ENCODE measurements at regions not wholly inside any gene's neighbourhood (a gene's known extent, or its start where the extent isn't known, plus 50 kb on each side); places are given as distances from the start of the nearest gene placed in this dataset.

DNA sequence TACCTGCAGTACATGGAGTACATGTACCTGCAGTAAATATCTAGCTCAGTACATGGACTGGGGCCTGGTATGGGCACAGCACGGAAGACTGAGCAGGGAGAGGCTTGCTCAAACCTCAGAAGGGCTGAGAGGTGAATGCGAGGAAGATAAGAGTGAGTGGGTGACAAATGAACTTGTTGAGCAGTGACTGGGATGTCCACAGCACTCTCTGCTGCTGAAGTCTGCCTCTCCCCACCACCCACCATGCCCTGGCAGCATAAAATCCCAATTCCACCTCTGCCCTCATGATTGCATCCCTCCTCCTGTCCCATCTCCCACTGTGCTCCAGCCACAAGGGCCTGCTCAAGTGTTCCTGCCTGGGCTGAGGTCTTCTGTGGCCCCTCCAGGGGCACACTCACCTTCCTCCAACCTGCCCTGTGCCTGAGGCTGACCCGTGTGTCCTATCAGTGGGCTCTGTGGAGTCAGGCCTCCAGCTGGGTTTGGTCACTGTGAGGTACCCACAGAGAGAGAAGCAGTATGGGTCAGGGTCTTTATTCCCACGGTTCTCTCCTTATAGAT, 114.2 kb downstream of the FOXD2 start:
- in situ Hi-C loops (cut with MboI; ENCODE audit: low sequenced_read_pairs): no loop called here

DNA sequence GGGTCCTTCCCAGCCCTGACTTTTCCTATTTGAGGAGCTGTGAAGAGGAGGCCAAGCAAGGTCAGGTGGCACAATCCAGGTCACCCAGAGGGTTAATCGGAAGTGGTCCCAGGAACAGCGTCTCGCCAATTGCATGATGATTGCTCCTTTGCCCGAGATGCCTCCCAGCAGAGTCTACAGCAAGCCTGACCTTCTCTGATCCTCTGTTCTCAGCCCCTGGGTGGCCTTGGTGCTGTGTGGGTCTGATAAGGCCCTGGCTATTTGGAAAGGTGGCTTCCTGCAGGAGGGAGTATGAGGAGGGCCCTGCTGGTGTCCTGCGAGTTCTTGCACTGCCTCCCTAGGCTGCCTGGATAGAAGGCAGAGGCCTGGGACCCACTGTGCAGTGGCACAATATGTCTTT, 116.2 kb downstream of the FOXD2 start:
- in situ Hi-C loops (cut with MboI; ENCODE audit: low sequenced_read_pairs): no loop called here

DNA sequence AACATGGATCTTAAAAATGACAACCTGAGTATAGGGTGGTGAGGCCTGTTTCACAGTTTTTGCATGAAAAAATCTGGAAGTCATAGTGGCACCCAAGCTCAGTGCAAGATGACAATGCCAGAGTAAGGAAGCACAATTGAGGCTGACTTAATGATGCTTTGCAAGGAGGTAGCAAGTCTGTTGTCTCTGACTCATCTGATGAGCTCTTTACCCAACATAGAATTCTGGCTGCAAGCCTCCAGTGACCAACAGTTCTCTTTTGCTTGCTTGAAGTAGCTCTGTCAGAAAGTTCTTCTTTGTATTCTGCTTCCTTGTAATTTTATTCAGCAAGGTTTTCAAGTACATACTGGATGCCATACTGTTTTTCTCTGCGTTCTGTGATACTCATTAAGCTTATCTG, 117.1 kb downstream of the FOXD2 start:
- in situ Hi-C loops (cut with MboI; ENCODE audit: low sequenced_read_pairs): no loop called here

DNA sequence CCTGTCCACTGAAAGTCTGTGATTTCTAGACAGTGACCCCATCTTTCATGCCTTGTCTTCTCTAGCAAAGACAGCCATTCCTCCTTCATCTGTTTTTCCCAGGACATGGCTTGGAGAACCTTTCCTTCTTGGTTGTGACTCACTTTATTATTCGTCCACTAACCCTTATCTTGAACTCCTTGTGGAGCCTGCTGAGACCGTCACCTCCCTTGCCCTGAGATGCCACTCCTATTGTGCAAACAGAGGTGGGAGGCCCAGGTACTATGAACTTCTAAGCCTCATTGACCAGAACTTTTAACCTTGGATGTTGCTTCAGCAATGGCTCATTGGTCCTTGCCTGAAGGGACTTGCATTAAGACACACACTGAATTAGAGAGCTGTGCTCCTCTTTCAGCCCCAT, 117.5 kb downstream of the FOXD2 start:
- in situ Hi-C loops (cut with MboI; ENCODE audit: low sequenced_read_pairs): no loop called here

DNA sequence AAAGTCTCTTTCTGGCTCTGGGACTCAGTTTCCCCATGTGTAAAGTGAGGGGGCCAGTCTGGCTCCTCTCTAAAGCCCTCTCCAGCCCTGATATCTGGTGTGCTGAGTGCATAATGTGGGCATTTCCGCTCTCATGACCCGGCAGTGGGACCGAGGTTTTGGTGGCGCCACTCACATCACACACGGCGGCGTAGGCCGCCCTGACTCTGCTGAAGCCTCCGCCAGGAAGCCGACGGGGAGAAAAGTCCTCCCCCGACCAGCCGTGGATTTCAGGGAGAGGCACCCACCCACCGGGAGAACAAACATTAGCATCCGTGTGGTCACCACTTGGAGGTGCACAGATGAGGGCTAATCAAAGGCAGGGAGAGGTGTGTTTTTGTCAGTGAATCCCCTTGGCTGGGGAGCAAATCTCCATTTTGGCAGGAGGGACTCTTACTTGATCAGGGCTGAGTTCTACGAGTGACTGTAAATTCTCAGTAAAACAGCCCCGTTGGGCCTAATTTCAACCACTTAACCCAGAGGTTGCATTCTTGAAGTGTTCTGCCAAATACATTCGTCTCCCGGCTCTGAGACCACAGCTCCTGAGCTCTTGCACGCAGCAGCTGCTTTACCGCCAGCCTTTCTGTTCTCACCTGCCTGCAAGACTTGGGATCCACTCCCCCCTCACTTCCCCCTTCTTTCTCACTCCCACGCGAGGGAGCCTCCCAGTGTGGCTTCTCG, 118.2 kb downstream of the FOXD2 start:
- in situ Hi-C loops (cut with MboI; ENCODE audit: low sequenced_read_pairs): no loop called here

DNA sequence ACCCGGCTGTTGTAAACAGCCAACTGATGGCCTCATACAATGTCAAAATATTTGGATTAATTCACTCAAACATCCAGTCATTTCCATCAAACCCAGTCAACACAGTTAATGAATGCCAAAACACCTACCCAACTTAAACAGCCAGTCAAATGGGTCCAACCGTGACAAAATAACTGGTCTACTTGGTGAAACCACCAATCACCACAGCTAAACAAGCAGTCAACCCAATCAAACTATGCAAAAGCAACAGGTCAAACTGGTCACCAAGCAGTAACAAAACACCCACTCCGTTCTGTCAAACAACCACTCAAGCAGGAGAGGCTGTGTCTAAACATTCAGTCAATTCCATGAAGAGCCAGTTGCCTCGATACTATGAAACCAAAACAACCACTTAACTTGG, 119.2 kb downstream of the FOXD2 start:
- in situ Hi-C loops (cut with MboI; ENCODE audit: low sequenced_read_pairs): no loop called here

DNA sequence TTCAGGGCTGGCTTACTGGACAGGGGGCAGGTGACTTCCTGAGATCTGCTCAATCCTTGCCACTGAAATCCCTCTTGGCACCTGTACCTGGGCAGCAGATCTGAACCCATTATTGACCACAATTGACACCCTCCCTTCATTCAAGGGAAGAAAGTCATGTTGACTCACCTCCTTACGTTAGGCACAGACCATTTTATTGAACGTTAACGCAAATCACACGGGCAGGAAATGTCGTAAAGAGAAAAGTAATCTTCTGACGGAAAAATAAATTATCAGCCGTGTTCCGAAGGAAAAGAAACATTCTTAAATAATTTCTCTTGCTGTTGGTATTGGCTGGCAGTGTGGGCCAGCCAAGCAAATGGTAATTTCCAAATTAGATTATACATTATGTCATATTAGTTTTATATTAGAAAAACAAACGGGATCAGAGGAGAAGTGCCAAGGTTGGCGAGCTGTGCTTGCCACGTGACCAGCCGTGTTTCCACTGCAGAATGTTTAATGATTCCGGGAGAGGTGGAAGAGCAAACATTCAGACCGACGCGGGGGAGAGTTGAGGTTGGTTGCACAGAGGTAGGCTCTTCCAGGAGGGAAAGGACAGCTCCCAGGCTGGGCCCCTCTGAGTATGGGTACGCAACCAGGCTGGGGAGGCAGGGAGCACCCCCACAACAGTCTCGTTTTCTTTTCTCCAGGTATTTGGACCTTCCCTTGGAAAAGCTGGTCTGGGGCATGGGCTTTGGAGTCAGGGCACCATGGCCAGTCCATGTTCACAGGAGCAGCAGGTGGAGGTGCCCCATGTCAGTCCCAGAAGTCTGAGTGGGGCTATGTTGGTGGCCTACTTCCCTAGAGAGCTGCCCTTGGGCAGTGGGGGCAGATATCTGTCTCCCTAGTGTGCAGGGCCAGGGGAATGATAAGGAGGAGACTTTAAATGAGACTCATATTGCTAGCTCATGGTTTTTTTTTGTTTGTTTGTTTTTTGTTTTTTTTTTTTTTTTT, 121.1 kb downstream of the FOXD2 start:
- in situ Hi-C loops (cut with MboI; ENCODE audit: low sequenced_read_pairs): no loop called here

DNA sequence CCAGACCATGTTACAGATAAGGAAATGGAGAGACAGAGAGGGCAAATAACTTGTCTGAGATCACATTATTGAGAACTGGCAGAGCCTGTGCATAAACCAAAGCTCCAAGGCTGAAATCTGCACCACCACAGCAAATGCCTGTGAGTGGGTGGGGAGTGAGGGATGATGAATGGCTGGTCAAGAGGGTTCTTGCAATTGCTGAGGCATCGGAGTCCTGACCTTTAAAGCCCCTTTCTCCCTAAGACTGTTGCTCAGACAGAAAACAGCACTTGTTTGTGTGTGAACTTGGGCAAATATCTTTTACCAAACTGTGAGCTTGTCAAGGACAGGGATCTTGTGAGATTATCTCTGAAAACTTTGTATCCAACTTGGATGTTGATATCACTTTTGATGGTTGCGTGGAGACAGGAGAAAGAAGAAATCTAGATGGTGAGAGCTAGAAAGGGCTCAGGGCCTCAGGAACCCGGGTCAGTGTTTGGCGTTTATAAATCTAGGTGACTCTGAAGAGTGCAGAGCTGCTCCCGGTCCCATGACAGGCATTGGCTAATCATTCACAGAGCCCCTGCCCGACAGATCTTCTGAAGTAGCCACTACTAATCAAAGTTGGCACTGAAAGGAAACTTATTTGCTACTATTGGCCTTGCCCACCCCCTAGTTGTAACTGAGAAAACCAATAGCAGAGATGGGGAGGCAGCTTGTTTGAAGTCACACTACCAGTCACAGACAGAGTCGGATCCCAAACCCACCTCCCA, 122.3 kb downstream of the FOXD2 start:
- in situ Hi-C loops (cut with MboI; ENCODE audit: low sequenced_read_pairs): no loop called here

DNA sequence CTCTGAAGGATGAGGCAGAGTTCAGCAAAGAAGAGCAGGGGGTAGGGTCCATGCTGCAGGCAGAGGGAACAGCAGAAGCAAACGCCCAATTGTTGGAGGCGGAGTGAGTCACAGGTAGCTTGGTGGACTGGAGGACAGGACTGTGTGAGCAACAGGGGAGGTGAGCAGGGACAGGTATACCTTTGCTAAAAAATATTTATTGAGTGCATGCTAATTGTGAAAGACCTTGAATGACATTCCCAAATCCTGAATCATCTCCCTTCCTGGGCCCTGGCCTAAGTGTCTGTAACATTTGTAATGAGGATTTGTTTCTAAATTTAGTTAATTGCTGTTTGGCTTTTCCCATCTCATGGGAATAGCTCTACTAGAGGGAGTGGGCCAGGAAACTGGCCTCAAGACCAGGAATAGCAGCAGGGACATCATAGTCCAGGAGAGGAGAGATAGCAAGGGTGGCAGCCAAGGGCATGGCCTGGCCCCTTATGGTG, 123.7 kb downstream of the FOXD2 start:
- in situ Hi-C loops (cut with MboI; ENCODE audit: low sequenced_read_pairs): no loop called here

DNA sequence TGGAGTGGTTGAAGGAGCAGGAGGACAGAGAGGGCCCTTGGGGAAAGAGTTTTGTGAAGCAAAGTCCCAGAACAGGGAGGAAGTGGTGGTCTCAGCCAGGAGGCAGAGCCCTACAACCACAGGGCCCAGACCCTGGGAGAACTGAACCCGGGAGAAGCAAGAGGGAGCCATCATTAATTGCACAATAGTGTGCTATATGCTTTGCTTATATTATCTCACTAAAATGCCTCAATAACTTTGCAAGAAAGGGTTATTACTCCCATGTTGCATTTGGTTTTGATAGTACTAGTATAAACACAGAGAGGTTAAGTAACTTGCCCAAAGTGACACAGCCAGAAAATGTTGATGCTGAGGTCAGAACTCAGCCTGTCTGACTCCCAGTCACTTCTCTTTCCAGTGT, 124.3 kb downstream of the FOXD2 start:
- in situ Hi-C loops (cut with MboI; ENCODE audit: low sequenced_read_pairs): no loop called here

DNA sequence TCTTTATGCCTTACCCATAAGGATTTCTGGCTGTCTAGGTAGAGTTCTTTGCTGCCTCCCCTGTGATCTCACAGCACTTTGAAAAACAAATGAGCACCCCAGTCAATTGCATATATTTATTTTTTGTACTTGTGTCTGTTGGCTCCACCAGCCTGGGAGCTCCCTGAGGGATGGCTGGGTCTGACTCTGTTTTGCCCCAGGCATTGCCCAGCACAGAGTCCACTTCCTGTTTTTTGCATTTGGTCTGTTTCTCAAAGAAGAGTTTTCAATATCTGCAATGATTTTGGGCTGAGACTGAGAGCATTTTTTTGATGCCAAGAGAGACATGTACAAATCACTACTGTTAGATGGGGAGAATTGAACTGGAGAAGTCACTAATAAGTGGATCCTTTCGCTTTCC, 125.0 kb downstream of the FOXD2 start:
- in situ Hi-C loops (cut with MboI; ENCODE audit: low sequenced_read_pairs): no loop called here

DNA sequence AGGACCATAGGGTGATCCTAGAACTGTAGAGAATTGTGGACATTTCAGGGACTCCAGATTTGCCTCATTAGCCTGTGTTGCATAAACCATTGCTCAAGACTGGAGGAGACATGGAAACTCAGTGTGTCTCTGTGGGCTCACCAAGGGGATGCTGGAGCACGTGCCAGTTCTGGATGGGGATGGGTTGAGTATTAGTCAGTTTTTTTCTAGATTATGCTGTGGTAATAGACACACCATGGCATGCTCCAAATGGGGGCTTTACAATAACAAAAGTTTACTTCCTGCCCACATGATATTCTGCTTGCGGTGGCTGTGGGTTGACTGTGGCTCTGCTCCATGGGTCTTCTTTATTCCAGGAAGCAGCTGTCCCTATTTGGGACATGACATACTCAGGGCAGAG, 125.4 kb downstream of the FOXD2 start:
- in situ Hi-C loops (cut with MboI; ENCODE audit: low sequenced_read_pairs): no loop called here

DNA sequence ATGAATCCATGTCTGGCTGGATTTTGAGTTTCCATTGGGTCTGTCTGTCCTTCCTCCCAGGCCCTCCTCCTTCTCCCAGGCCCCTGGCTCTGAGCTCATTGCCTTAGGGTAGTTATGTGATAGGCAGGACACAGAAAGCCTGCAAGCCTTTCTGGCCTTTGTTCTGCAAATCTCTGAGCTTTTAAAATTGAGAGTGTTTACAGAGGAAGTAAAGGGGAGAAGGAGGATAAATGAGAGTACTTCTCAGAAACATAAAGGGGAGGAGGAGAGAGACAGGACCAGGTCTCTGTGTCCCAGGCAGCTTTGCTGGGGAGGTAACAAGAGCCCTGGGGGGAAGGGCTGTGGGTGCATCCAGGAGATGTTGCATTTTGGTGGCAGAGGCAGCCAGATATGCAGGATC, 126.7 kb downstream of the FOXD2 start:
- in situ Hi-C loops (cut with MboI; ENCODE audit: low sequenced_read_pairs): no loop called here

DNA sequence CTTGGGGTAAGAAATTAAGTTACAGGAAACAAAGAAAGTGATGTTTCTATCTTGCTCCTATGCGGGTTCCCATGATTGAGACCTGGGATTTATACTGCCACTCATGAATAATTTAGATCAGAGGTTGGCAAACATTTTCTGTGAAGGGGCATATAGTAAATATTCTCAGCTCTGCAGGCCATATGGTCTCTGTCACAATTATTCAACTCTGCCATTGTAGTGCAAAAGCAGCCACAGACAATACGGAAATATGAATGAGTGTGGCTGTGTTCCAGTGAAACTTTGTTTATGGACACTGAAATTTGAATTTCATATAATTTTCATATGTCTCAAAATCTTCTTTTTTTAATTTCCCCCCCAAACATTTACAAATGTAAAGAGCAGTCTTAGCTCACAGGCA, 127.2 kb downstream of the FOXD2 start:
- in situ Hi-C loops (cut with MboI; ENCODE audit: low sequenced_read_pairs): no loop called here

DNA sequence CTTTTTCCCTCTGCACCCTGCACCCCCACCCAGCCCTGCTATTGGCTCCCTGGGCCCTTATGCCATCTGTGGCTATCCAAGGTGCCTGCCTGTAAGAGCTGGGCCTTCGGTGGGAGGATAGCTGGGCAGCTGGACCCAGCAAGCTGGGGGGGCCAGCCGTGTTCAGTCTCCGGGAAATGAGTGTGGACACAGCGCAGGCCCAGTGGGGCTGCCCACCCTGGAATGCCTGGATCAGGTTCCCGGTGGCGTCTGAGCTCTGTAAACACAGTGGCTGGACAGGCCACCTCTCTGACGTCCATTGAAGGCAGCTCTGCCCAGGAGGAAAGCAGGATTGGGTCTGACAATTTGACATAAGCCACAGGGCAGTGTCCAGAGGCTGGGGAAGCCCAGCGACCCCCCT, 127.8 kb downstream of the FOXD2 start:
- in situ Hi-C loops (cut with MboI; ENCODE audit: low sequenced_read_pairs): no loop called here

DNA sequence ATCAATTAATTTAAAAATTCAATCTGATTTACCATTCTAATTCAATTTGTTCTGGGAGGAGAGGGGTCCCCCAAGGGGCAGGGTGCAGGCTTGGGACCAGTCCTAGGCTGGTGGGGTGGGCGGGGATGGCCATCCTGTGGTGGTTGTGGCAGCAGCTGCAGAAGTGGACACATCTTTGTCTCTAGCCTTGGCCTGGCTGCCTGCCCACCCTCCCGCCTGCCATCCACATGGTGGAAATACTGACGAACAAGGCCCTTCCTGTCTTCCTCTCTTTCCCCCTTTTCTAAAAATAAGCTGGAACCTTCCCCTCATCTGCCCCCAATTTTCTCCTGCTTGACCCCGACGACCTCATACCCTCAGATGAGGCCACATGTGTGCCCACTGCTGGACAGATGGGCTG, 130.9 kb downstream of the FOXD2 start:
- in situ Hi-C loops (cut with MboI; ENCODE audit: low sequenced_read_pairs): no loop called here

DNA sequence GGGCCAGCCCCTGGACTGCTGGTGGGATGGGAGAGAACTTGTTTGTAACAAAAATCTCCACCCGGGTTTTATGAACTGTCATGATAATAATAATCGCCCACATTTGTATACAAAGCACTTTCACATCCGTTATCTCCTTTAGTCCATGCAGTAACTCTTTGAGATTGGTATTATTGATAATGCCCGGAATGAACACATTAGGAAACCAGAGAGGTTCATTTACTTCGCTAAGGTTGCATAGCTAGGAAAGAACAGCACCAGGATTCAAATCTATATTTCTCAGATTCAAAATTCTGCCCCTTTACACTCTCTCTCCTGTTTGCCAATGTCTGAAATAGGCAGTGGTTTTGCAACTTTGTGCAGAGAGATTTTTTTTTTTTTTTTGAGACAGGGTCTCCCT, 131.4 kb downstream of the FOXD2 start:
- in situ Hi-C loops (cut with MboI; ENCODE audit: low sequenced_read_pairs): no loop called here

DNA sequence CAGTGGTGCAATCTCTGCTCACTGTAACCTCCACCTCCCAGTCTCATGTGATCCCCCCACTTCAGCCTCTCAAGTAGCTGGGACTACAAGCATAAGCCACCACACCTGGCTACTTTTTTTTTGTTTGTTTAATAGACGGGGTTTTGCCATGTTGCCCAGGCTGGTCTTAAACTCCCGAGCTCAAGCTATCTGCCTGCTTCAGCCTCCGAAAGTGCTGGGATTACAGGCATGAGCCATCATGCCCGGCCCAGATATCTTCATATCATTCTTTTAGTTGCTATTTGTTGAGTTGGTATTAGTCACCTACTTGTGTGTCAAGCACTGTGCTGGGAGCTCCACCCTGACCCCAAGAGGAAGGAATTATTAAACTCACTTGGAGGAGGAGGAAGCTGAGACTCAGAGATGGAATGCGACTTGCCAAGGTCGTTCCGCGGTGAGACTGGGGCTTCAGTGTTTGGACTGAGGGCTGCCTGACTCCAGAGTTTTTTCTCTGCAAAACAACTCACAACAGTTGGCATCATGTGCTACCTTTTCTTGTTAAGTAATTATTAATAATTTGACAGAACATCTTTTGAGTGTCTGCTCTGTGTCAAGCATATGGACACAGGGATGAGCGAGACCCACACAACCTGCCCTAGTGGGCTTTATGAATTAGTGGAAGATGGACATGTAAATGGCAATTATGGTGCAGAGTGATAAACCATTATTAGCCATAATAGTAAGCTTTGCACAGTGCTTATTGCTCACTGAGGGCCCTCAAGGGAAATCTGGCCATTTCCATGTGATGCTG, 132.0 kb downstream of the FOXD2 start:
- in situ Hi-C loops (cut with MboI; ENCODE audit: low sequenced_read_pairs): no loop called here

DNA sequence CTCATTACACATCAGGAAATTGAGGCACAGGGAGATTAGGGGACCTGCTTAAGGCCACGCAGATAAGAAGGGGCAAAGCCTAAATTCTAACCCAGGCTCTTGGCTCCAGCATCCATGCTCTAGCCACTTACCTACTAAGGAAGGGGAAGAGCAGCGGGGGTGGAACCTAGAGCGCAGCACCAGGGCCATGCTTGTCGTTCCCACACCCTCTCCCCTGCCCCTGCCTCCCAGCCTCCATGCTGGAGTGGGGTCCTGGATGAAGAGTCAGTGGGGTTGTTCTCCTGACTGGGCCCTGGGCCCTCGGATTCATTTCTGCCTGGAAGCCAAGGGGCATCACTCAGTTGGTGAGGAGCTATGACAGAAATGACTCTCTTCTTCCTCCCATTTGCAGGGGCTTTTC, 133.3 kb downstream of the FOXD2 start:
- in situ Hi-C loops (cut with MboI; ENCODE audit: low sequenced_read_pairs): no loop called here

DNA sequence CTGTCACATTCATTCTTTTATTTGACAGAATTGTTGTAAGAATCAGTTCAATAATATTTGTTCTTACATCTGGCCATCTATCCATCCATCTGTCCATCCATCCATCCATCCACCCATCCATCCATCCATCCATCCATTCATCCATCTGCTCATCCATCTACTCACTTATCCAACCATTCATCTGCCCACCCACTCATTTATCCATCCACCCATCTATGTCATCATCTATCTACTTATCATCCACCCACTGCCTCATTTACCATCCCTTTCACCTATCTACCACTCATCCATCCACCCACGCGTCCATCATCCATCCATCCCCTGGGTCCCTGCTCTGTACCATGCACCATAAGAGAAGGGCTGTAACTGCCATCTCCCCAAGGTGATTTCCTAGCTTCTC, 134.1 kb downstream of the FOXD2 start:
- in situ Hi-C loops (cut with MboI; ENCODE audit: low sequenced_read_pairs): no loop called here

Data from HL-60/S4 treated with retinoic acid at 250 ng/mL for 4 days and 3 days (cell line).